GM12872 (cell line): ENCODE measurements at regions not wholly inside any gene's neighbourhood (a gene's known extent, or its start where the extent isn't known, plus 50 kb on each side); places are given as distances from the start of the nearest gene placed in this dataset.

Experiments used
- CTCF ChIP-seq: IDR thresholded peaks from 3 replicates; pipeline ENCODE4 v1.5.1; 2011; ENCODE audit warnings: low read depth, mild to moderate bottlenecking, low read length, moderate library complexity; ENCODE audit not compliant: insufficient read depth

- TF ChIP-seq CTCF: no peak
Observed at GRCh38 chr10:121296881-121297585, 301.2 kb downstream of the FGFR2 start.

- no peak for TF ChIP-seq CTCF
Observed at GRCh38 chr10:121300723-121301122, 297.5 kb downstream of the FGFR2 start.

DNA sequence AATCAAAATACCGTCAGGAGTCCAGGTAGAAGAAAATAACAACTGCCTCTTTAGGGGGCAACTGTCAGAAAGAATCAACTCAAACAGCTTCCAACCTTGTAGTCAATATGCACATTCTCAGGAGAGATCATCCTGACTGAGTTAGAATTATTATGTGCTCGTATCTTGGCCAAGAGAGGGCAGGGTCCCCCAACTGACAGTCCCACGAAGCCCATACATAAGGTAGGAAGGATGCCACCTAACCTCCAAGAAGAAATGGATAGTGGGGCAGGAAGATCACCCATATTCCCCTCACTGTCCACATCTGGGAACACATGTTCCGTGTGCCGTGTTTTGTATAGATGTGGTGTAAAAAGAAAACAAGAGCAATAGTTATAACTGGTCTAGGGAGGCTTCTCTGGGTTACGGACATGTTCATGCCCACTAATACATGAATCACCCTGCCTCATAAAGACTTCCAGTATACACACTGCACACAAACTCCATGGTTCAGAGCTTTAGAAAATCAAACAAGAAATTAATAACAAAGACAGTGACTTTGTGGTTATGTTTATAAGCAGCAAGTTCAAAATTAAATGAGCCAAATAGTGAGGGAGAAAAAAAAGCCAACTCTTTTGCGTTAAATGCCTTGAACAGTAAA lies 295.6 kb downstream of the FGFR2 start:
- no peak for TF ChIP-seq CTCF

- TF ChIP-seq CTCF: no peak
Observed at GRCh38 chr10:121303287-121303890, 294.9 kb downstream of the FGFR2 start.

GRCh38 chr10:121305066-121305465 lies 293.2 kb downstream of the FGFR2 start:
- no peak for TF ChIP-seq CTCF

GRCh38 chr10:121306159-121306673 lies 292.0 kb downstream of the FGFR2 start:
- no peak for TF ChIP-seq CTCF

GRCh38 chr10:121307411-121307980 lies 290.7 kb downstream of the FGFR2 start:
- no peak for TF ChIP-seq CTCF
